HepG2 (cell line): ENCODE measurements at regions not wholly inside any gene's neighbourhood (a gene's known extent, or its start where the extent isn't known, plus 50 kb on each side); places are given as distances from the start of the nearest gene placed in this dataset.

Experiments
- ATAC-seq: fragments of 200-7000 bp; cut with Tn5 transposase; 3 replicates; pipeline ENCODE4 v1.9.1; 2020; ENCODE audit warnings: mild to moderate bottlenecking, moderate library complexity
- BruUV-seq: library from RNA; stranded (reverse); fragments of 400-500 nt; replicated peaks from 2 replicates; lab custom pipeline; 2021; lab: Mats Ljungman, UMichigan
- CTCF ChIA-PET: fragments of 300-600 bp; formaldehyde crosslinking; extraction: SDS; loops from one replicate; lab custom pipeline; 2021; ENCODE audit warnings: low total read pairs, inconsistent platforms, low intra/inter-chr PET ratio; lab: Yijun Ruan, JAX
- POLR2A ChIA-PET: fragments of 350-600 bp; sonication (Branson Sonifier 250); formaldehyde crosslinking; loops from one replicate; lab custom pipeline; 2020; ENCODE audit warnings: antibody characterized with exemption, inconsistent platforms; lab: Yijun Ruan, JAX
- DNase-seq: peaks from one replicate; pipeline ENCODE4 v3.0.0-alpha.2; 2015; ENCODE audit warnings: low spot score
- FAIRE-seq: peaks from 3 replicates; lab custom pipeline; 2011; peaks lifted over from hg19 to GRCh38; lab: Jason Lieb, UNC
- H2AFZ ChIP-seq: one replicate; pipeline ENCODE4 v1.6.1; 2011; ENCODE audit warnings: low read length, inconsistent platforms
- H3K27ac ChIP-seq: fragments of 300-600 bp; 3 replicates; pipeline ENCODE4 v1.8.0; 2011; ENCODE audit warnings: mixed run types, mild to moderate bottlenecking, mixed read lengths, low read length, inconsistent platforms; ENCODE audit not compliant: insufficient read depth; ENCODE audit errors: extremely low read length
- H3K27me3 ChIP-seq, 2 experiments: fragments of 200-600 bp in 1 of 2; 2 replicates in 1 of 2; 3 replicates in 1 of 2; pipeline versions ENCODE4 v1.6.0 to v1.8.0; 2011; ENCODE audit warnings: low read length in 2 of 2, mild to moderate bottlenecking in 2 of 2, moderate library complexity in 2 of 2, inconsistent platforms in 1 of 2; ENCODE audit not compliant: insufficient read depth in 2 of 2, control insufficient read depth in 1 of 2
- H3K36me3 ChIP-seq, 2 experiments: fragments of 200-600 bp in 1 of 2; replicated peaks in 1 of 2; 2 replicates in 1 of 2; 3 replicates in 1 of 2; pipeline versions ENCODE4 v1.5.1 to v1.8.0; 2011; ENCODE audit warnings: low read length in 2 of 2, inconsistent platforms in 1 of 2; ENCODE audit not compliant: insufficient read depth in 2 of 2, control insufficient read depth in 1 of 2
- H3K4me1 ChIP-seq: 2 replicates; pipeline ENCODE4 v1.5.1; 2012; ENCODE audit warnings: low read length, inconsistent platforms; ENCODE audit not compliant: insufficient read depth
- H3K4me2 ChIP-seq: 2 replicates; pipeline ENCODE4 v1.6.0; 2011; ENCODE audit warnings: low read depth, low read length, inconsistent platforms
- H3K4me3 ChIP-seq, 3 experiments: fragments of 200-600 bp in 1 of 3; sonication (generic), shearing (Covaris generic) in 1 of 3; replicated peaks in 1 of 3; 2 replicates each; pipeline ENCODE4 v1.5.1; 2011 to 2016; ENCODE audit warnings: low read length in 3 of 3, inconsistent platforms in 2 of 3, low read depth in 2 of 3, mild to moderate bottlenecking in 2 of 3, control low read depth in 1 of 3, mixed read lengths in 1 of 3; ENCODE audit not compliant: insufficient read depth in 1 of 3
- H3K79me2 ChIP-seq: one replicate; pipeline ENCODE4 v1.6.1; 2011; ENCODE audit warnings: low read length, inconsistent platforms; ENCODE audit not compliant: insufficient read depth
- H3K9ac ChIP-seq: 2 replicates; pipeline ENCODE4 v1.6.0; 2011; ENCODE audit warnings: mild to moderate bottlenecking, low read depth, low read length, inconsistent platforms; ENCODE audit not compliant: insufficient read depth
- H3K9me3 ChIP-seq: 2 replicates; pipeline ENCODE4 v1.5.1; 2012; ENCODE audit warnings: mild to moderate bottlenecking, low read length
- H4K20me1 ChIP-seq: 2 replicates; pipeline ENCODE4 v1.6.0; 2011; ENCODE audit warnings: inconsistent platforms, mild to moderate bottlenecking, low read length, moderate library complexity; ENCODE audit not compliant: insufficient read depth
- CREM ChIP-seq, 2 experiments: sonication (generic) in 1 of 2; formaldehyde crosslinking in 1 of 2; IDR thresholded peaks; 2 replicates each; pipeline versions ENCODE4 v1.4.0 to v1.6.1; 2016 to 2020; ENCODE audit warnings: antibody characterized with exemption in 1 of 2, mild to moderate bottlenecking in 1 of 2, missing genetic modification reagents in 1 of 2
- EP300 ChIP-seq, 3 experiments: sonication (generic) in 1 of 3; formaldehyde crosslinking in 1 of 3; IDR thresholded peaks; 2 replicates each; pipeline versions ENCODE4 v1.5.1 to v1.6.1; 2011 to 2020; ENCODE audit warnings: low read depth in 2 of 3, low read length in 2 of 3, borderline replicate concordance in 1 of 3, improper control_type of control experiment in 1 of 3, mild to moderate bottlenecking in 1 of 3, missing genetic modification reagents in 1 of 3, moderate library complexity in 1 of 3
- MLLT10 ChIP-seq: sonication (generic); formaldehyde crosslinking; IDR thresholded peaks from 2 replicates; pipeline ENCODE4 v1.4.0; 2020; ENCODE audit warnings: missing genetic modification reagents
- PAF1 ChIP-seq: IDR thresholded peaks from 2 replicates; pipeline ENCODE4 v1.6.1; 2016; ENCODE audit warnings: missing genetic modification reagents, missing compliant biosample characterization
- ZNF354B ChIP-seq: sonication (generic); formaldehyde crosslinking; IDR thresholded peaks from 2 replicates; pipeline ENCODE4 v1.8.0; 2022; ENCODE audit warnings: mild to moderate bottlenecking, missing genetic modification reagents
- WGBS: methylation state at CpG from one replicate; pipeline ENCODE4 v1.1.6; 2017; ENCODE audit warnings: low lambda C conversion rate; 5-methylcytosine and 5-hydroxymethylcytosine counted together
- in situ Hi-C: cut with HindIII; loops from 2 replicates; pipeline ENCODE4 v1.10.0; 2017; ENCODE audit warnings: low pct_unique_long_range_greater_than_20kb; ENCODE audit not compliant: extremely low pct_ligation_motif_present
- intact Hi-C: fragments of 100-400 bp; cut with micrococcal nuclease; formaldehyde crosslinking; loops from one replicate; pipeline ENCODE4 v1.10.0; 2022; ENCODE audit not compliant: unreplicated experiment
- TF ChIP-seq, protein P1 (sequence below): sonication (generic); formaldehyde crosslinking; IDR thresholded peaks from 2 replicates; pipeline ENCODE4 v1.4.0; 2020; ENCODE audit warnings: missing genetic modification reagents; ENCODE audit errors: not compliant biosample characterization
- TF ChIP-seq, protein P2 (sequence below), 2 experiments: IDR thresholded peaks; 2 replicates each; pipeline ENCODE4 v1.6.1; 2011 to 2012; ENCODE audit warnings: low read length in 2 of 2, borderline replicate concordance in 1 of 2, low read depth in 1 of 2, mild to moderate bottlenecking in 1 of 2, moderate library complexity in 1 of 2

DNA sequence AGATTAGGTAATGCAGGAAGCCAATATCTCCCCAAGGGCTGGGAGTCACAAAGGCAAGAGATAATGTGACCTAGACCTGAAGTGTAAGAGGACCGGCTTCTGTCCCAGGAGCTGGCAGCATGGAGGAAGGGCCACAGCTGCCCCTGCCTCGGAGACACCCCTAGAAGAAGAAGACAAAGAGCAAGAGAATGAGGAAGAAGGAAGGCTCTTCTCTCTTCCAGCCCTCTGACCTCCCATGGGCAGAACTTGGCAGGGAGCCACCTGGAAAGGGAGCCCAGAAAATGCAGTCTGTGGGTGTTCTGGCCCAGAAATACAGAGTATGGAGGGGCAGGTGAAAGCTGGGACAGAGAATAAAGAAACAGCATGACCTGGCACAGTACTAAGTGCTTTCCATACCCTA is 151.0 kb downstream of the C5orf15 start:
- POLR2A ChIA-PET: no interaction called here

DNA sequence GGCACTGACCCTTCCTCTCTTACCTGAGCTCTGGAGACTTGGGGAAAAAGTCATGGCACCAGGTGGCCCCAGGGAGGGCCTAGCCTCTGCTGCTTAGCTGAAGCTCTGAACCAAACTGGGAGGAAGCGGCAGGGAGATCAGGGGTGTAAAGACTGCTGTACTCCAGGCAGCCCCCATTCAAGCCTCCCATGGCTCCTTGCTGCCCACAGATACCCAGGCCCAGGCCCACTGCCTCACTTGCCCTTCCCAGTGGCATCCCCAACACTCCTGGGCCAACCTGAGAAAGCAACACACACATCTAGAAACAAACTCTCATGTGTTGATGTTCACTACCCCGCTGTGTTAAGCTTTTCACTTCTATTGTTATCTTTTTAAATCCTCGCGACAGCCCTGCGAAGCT is 151.6 kb downstream of the C5orf15 start:
- in situ Hi-C loops: no loop called here
- ATAC-seq: no peak

More for the DNA sequence above, 151.0 kb downstream of the C5orf15 start:
- in situ Hi-C loops (no loop called here), intact Hi-C loops (no loop called here)
- 51% methylated on average over 2 of the region's 2 CpGs for WGBS
- ATAC-seq (no peak), DNase-seq (no peak), FAIRE-seq (no peak)
- Histone ChIP-seq H3K79me2 (no peaks in the 10 kb centered on the region), H3K27ac (no peak overlapping the region), H3K9ac (no peak overlapping the region), H3K36me3 (no peaks in the 10 kb centered on the region), H3K4me2 (no peak overlapping the region), H3K27me3 (peaks cover 0 to 19% of the 10 kb centered on the region in 2 experiments; a peak in 3 of 5 replicates), H3K9me3 (no peaks in the 10 kb centered on the region), H2AFZ (no peak overlapping the region), H3K4me3 (no peak overlapping the region), H4K20me1 (no peaks in the 10 kb centered on the region), H3K4me1 (no peaks in the 10 kb centered on the region)
- no TSS peak for BruUV-seq
- TF ChIP-seq, protein P1, sequence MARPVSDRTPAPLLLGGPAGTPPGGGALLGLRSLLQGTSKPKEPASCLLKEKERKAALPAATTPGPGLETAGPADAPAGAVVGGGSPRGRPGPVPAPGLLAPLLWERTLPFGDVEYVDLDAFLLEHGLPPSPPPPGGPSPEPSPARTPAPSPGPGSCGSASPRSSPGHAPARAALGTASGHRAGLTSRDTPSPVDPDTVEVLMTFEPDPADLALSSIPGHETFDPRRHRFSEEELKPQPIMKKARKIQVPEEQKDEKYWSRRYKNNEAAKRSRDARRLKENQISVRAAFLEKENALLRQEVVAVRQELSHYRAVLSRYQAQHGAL (CRISPR knock-in tag): no peak
- no peak for TF ChIP-seq CREM (IDR thresholded peaks at IDR 0.05)
- no peak for TF ChIP-seq CREM (CRISPR knock-in tag; IDR thresholded peaks at IDR 0.05)
- TF ChIP-seq MLLT10: no peak
- TF ChIP-seq PAF1 (CRISPR knock-in tag): no peak
- TF ChIP-seq EP300 (IDR thresholded peaks at IDR 0.05; ENCODE audit: low read depth in 2 of 2, low read length in 2 of 2): no peak
- TF ChIP-seq EP300 (CRISPR knock-in tag; IDR thresholded peaks at IDR 0.05; ENCODE audit: borderline replicate concordance): no peak
- CTCF ChIA-PET: no interaction called here

More for the DNA sequence above, 151.6 kb downstream of the C5orf15 start:
- Histone ChIP-seq H3K4me1 (no peaks in the 10 kb centered on the region), H3K79me2 (no peaks in the 10 kb centered on the region), H4K20me1 (no peaks in the 10 kb centered on the region), H3K27me3 (peaks cover 0 to 19% of the 10 kb centered on the region in 2 experiments; a peak in 2 of 5 replicates), H2AFZ (no peak overlapping the region), H3K9ac (no peak overlapping the region), H3K36me3 (no peaks in the 10 kb centered on the region), H3K27ac (no peak overlapping the region), H3K4me2 (no peak overlapping the region), H3K9me3 (no peaks in the 10 kb centered on the region), H3K4me3 (no peak overlapping the region)
- intact Hi-C loops: no loop called here
- BruUV-seq: no TSS peak
- WGBS: 62% methylated on average over 5 of the region's 5 CpGs
- DNase-seq (no peak), FAIRE-seq (no peak)
- ChIA-PET CTCF (no interaction called here), POLR2A (no interaction called here)
- TF ChIP-seq ZNF354B (CRISPR knock-in tag): no peak
- TF ChIP-seq, protein P2, sequence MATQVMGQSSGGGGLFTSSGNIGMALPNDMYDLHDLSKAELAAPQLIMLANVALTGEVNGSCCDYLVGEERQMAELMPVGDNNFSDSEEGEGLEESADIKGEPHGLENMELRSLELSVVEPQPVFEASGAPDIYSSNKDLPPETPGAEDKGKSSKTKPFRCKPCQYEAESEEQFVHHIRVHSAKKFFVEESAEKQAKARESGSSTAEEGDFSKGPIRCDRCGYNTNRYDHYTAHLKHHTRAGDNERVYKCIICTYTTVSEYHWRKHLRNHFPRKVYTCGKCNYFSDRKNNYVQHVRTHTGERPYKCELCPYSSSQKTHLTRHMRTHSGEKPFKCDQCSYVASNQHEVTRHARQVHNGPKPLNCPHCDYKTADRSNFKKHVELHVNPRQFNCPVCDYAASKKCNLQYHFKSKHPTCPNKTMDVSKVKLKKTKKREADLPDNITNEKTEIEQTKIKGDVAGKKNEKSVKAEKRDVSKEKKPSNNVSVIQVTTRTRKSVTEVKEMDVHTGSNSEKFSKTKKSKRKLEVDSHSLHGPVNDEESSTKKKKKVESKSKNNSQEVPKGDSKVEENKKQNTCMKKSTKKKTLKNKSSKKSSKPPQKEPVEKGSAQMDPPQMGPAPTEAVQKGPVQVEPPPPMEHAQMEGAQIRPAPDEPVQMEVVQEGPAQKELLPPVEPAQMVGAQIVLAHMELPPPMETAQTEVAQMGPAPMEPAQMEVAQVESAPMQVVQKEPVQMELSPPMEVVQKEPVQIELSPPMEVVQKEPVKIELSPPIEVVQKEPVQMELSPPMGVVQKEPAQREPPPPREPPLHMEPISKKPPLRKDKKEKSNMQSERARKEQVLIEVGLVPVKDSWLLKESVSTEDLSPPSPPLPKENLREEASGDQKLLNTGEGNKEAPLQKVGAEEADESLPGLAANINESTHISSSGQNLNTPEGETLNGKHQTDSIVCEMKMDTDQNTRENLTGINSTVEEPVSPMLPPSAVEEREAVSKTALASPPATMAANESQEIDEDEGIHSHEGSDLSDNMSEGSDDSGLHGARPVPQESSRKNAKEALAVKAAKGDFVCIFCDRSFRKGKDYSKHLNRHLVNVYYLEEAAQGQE (IDR thresholded peaks at IDR 0.05; ENCODE audit: borderline replicate concordance in 1 of 2, low read depth in 1 of 2, low read length in 2 of 2): no peak
